ENCODE measurements at regions not wholly inside any gene's neighbourhood (a gene's known extent, or its start where the extent isn't known, plus 50 kb on each side); places are given as distances from the start of the nearest gene placed in this dataset.

- no peak overlapping the region for H3K27ac ChIP-seq
- H3K9me3 ChIP-seq (ENCODE audit: low read depth): no peaks in the 10 kb centered on the region
- no peaks in the 10 kb centered on the region for H3K36me3 ChIP-seq (replicated peaks; ENCODE audit: insufficient read depth, low read depth)
- H3K79me2 ChIP-seq: no peaks in the 10 kb centered on the region
- DNase-seq (ENCODE audit: low spot score): no peak
- no peak overlapping the region for H3K4me2 ChIP-seq
- no peaks in the 10 kb centered on the region for H3K9me2 ChIP-seq (replicated peaks; ENCODE audit: insufficient read depth)
- 85% methylated on average over 1 of the region's 1 CpG for WGBS (ENCODE audit: low lambda C conversion rate, missing lambda C conversion rate)
- no peaks in the 10 kb centered on the region for H3K27me3 ChIP-seq
- H2AFZ ChIP-seq: no peak overlapping the region
- TF ChIP-seq CTCF (IDR thresholded peaks at IDR 0.05; ENCODE audit: poor library complexity) (no peak), EZH2phosphoT487 (IDR thresholded peaks at IDR 0.05; ENCODE audit: low read depth, severe bottlenecking, unreplicated experiment) (no peak), EZH2 (IDR thresholded peaks at IDR 0.05; ENCODE audit: borderline replicate concordance) (no peak)
- no peak overlapping the region for H3K4me3 ChIP-seq
- no peaks in the 10 kb centered on the region for H4K20me1 ChIP-seq (ENCODE audit: insufficient read depth, poor library complexity, severe bottlenecking)
- H3K4me1 ChIP-seq (ENCODE audit: insufficient read depth): no peaks in the 10 kb centered on the region
These were observed 87.3 kb downstream of the SLC41A2 start for GRCh38 chr12:104870797-104871196.

GRCh38 chr12:104866291-104866690 lies 91.8 kb downstream of the SLC41A2 start:
- TF ChIP-seq CTCF (IDR thresholded peaks at IDR 0.05; ENCODE audit: poor library complexity) (no peak), EZH2 (IDR thresholded peaks at IDR 0.05; ENCODE audit: borderline replicate concordance) (no peak), EZH2phosphoT487 (IDR thresholded peaks at IDR 0.05; ENCODE audit: low read depth, severe bottlenecking, unreplicated experiment) (no peak)
- H3K79me2 ChIP-seq: no peaks in the 10 kb centered on the region
- no peaks in the 10 kb centered on the region for H3K36me3 ChIP-seq (replicated peaks; ENCODE audit: insufficient read depth, low read depth)
- WGBS (ENCODE audit: low lambda C conversion rate, missing lambda C conversion rate): 100% methylated on average over 2 of the region's 2 CpGs
- H3K4me1 ChIP-seq (ENCODE audit: insufficient read depth): no peaks in the 10 kb centered on the region
- DNase-seq (ENCODE audit: low spot score): no peak
- H3K9me3 ChIP-seq (ENCODE audit: low read depth): no peaks in the 10 kb centered on the region
- no peak overlapping the region for H3K4me2 ChIP-seq
- H3K27ac ChIP-seq: no peak overlapping the region
- H2AFZ ChIP-seq: no peak overlapping the region
- H3K27me3 ChIP-seq: no peaks in the 10 kb centered on the region
- H3K4me3 ChIP-seq: no peak overlapping the region
- no peaks in the 10 kb centered on the region for H3K9me2 ChIP-seq (replicated peaks; ENCODE audit: insufficient read depth)
- no peaks in the 10 kb centered on the region for H4K20me1 ChIP-seq (ENCODE audit: insufficient read depth, poor library complexity, severe bottlenecking)

GRCh38 chr12:104865080-104865479 lies 93.0 kb downstream of the SLC41A2 start:
- Histone ChIP-seq H3K27ac (no peak overlapping the region), H3K4me1 (ENCODE audit: insufficient read depth) (no peaks in the 10 kb centered on the region), H3K27me3 (no peaks in the 10 kb centered on the region), H3K36me3 (replicated peaks; ENCODE audit: insufficient read depth, low read depth) (no peaks in the 10 kb centered on the region), H3K4me3 (no peak overlapping the region), H3K4me2 (no peak overlapping the region), H2AFZ (no peak overlapping the region), H3K9me3 (ENCODE audit: low read depth) (no peaks in the 10 kb centered on the region), H3K79me2 (no peaks in the 10 kb centered on the region), H3K9me2 (replicated peaks; ENCODE audit: insufficient read depth) (no peaks in the 10 kb centered on the region), H4K20me1 (ENCODE audit: insufficient read depth, poor library complexity, severe bottlenecking) (no peaks in the 10 kb centered on the region)
- TF ChIP-seq CTCF (IDR thresholded peaks at IDR 0.05; ENCODE audit: poor library complexity) (no peak), EZH2 (IDR thresholded peaks at IDR 0.05; ENCODE audit: borderline replicate concordance) (no peak), EZH2phosphoT487 (IDR thresholded peaks at IDR 0.05; ENCODE audit: low read depth, severe bottlenecking, unreplicated experiment) (no peak)
- no peak for DNase-seq (ENCODE audit: low spot score)
- WGBS (ENCODE audit: low lambda C conversion rate, missing lambda C conversion rate): 91% methylated on average over 1 of the region's 1 CpG

- Histone ChIP-seq H2AFZ (no peak overlapping the region), H3K9me2 (replicated peaks; ENCODE audit: insufficient read depth) (no peaks in the 10 kb centered on the region), H3K27ac (no peak overlapping the region), H3K4me1 (ENCODE audit: insufficient read depth) (no peaks in the 10 kb centered on the region), H3K27me3 (no peaks in the 10 kb centered on the region), H4K20me1 (ENCODE audit: insufficient read depth, poor library complexity, severe bottlenecking) (no peaks in the 10 kb centered on the region), H3K79me2 (no peaks in the 10 kb centered on the region), H3K36me3 (replicated peaks; ENCODE audit: insufficient read depth, low read depth) (no peaks in the 10 kb centered on the region), H3K4me2 (no peak overlapping the region), H3K9me3 (ENCODE audit: low read depth) (no peaks in the 10 kb centered on the region), H3K4me3 (no peak overlapping the region)
- DNase-seq (ENCODE audit: low spot score): no peak
- no peak for TF ChIP-seq EZH2phosphoT487 (IDR thresholded peaks at IDR 0.05; ENCODE audit: low read depth, severe bottlenecking, unreplicated experiment)
- TF ChIP-seq EZH2 (IDR thresholded peaks at IDR 0.05; ENCODE audit: borderline replicate concordance): no peak
- no peak for TF ChIP-seq CTCF (IDR thresholded peaks at IDR 0.05; ENCODE audit: poor library complexity)
These were observed 93.4 kb downstream of the SLC41A2 start for GRCh38 chr12:104864668-104865067.
